Stimulated activated naive CD4-positive, alpha-beta T cell treated with Interleukin-2 at 50 U/mL for 16 hours (primary cell): ENCODE measurements at regions not wholly inside any gene's neighbourhood (a gene's known extent, or its start where the extent isn't known, plus 50 kb on each side); places are given as distances from the start of the nearest gene placed in this dataset.

Source experiments
- DNase-seq: peaks from one replicate; lab custom pipeline; 2025; lab: John Stamatoyannopoulos, UW

DNA sequence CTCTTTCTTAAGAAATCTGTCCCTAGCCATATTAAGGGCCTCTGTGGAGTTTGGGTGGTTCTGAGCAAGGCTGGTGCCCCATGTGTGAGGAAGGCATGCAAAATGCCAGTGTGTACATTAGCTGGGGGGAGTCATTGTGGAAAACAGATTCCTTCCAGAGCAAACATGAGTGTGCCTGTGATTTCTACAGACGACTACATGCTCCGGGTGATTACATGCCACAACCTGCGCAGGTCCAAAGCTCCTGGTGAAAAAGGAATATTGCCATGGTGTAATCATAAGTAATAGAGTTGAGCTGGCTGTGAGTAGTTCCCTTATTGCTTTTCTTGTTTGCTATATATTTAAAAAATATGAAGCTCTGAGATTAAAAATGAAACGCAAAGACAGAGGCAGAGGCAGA is 102.1 kb downstream of the ACER2 start:
- DNase-seq = no peak
